ENCODE measurements at regions not wholly inside any gene's neighbourhood (a gene's known extent, or its start where the extent isn't known, plus 50 kb on each side); places are given as distances from the start of the nearest gene placed in this dataset.

DNA sequence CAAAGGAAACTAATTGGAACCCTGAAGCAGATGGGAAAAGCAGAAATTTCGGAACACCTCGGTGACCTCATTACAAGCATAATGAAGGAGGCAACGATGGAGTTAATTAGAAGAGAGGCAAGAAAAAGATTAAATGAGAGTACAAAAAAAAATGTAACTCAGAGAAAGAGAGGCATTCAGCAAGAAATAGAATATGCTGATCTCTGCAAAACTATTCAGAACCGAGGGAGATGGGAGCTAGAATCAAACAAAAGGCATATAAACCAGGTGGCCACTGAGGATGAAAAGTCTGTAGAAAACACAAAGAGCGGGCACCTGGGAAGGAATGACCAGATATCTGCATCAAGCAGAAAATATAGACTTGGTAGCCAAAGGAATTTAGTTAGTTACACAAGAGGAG lies 118.9 kb downstream of the CETN3 start:
- Histone ChIP-seq H3K56ac (replicated peaks; ENCODE audit: insufficient read length, low read depth, low read length) (no peak overlapping the region), H3K9ac (replicated peaks in 1 of 4; ENCODE audit: extremely low read depth in 1 of 4, low read depth in 3 of 4, low read length in 3 of 4) (no peak overlapping the region), H2BK15ac (ENCODE audit: low read length) (no peak overlapping the region), H3K4me1 (replicated peaks in 1 of 4; ENCODE audit: control insufficient read depth in 3 of 4, insufficient read depth in 4 of 4, low read length in 3 of 4) (no peaks in the 10 kb centered on the region), H3K18ac (ENCODE audit: extremely low read depth, low read length) (no peak overlapping the region), H3K14ac (ENCODE audit: insufficient read length) (no peak overlapping the region), H3K4ac (replicated peaks; ENCODE audit: insufficient read length, low read depth, low read length) (no peak overlapping the region), H3K36me3 (ENCODE audit: control insufficient read depth in 2 of 4, insufficient read depth in 4 of 4, low read length in 3 of 4) (no peaks in the 10 kb centered on the region), H3K79me1 (ENCODE audit: low read depth, low read length) (no peaks in the 10 kb centered on the region), H2AFZ (ENCODE audit: low read length) (no peak overlapping the region), H4K8ac (ENCODE audit: extremely low read depth, insufficient read depth, low read length) (no peak overlapping the region), H3K4me2 (ENCODE audit: insufficient read depth in 1 of 2, low read depth in 2 of 2, low read length in 2 of 2) (no peak overlapping the region), H2BK12ac (ENCODE audit: low read depth, low read length) (no peak overlapping the region), H3K23me2 (ENCODE audit: low read depth, low read length) (no peaks in the 10 kb centered on the region), H4K5ac (ENCODE audit: insufficient read length, low read depth, low read length) (no peak overlapping the region), H3K23ac (ENCODE audit: insufficient read length) (no peak overlapping the region), H3K27ac (ENCODE audit: low read depth, low read length) (no peak overlapping the region), H2BK20ac (ENCODE audit: low read length) (no peak overlapping the region), H3K4me3 (ENCODE audit: extremely low read depth in 1 of 4, insufficient read depth in 2 of 4, low read depth in 3 of 4, low read length in 4 of 4) (no peak overlapping the region), H3K27me3 (replicated peaks in 1 of 4; ENCODE audit: control insufficient read depth in 3 of 4, extremely low read depth in 1 of 4, insufficient read depth in 3 of 4, low read length in 3 of 4) (no peaks in the 10 kb centered on the region), H3K9me3 (ENCODE audit: insufficient read depth in 2 of 2, low read depth in 1 of 2, low read length in 1 of 2) (no peaks in the 10 kb centered on the region), H2BK120ac (replicated peaks; ENCODE audit: low read depth, low read length) (no peak overlapping the region), H2AK5ac (ENCODE audit: low read depth, low read length) (no peak overlapping the region), H3K79me2 (ENCODE audit: control insufficient read depth in 1 of 2, insufficient read depth in 2 of 2, low read length in 2 of 2) (no peaks in the 10 kb centered on the region), H2BK5ac (ENCODE audit: low read depth, low read length) (no peak overlapping the region), H4K20me1 (replicated peaks in 1 of 2; ENCODE audit: control insufficient read depth in 1 of 2, insufficient read depth in 2 of 2, low read length in 2 of 2) (no peaks in the 10 kb centered on the region), H4K91ac (replicated peaks; ENCODE audit: insufficient read length, low read length) (no peak overlapping the region)
- FAIRE-seq, result no peak
- CTCF ChIA-PET (ENCODE audit: partially characterized antibody), result interaction anchor here (1.0 to 1.7 kb wide), 5 partner anchors 12 to 77 kb away, joined by 3 to 6 read pairs (median 3); no protein-coding TSS in a partner anchor
- POLR2A ChIA-PET (ENCODE audit: partially characterized antibody), result interaction anchor here (0.7 kb wide), 1 partner anchor 9 kb away, joined by 3 read pairs; no protein-coding TSS in a partner anchor
- no peak for DNase-seq (ENCODE audit: low read depth in 1 of 2, low spot score in 2 of 2)
- 90% methylated on average over 5 of the region's 5 CpGs; no CpG with 5 or more reads in 1 of the 2 experiments for WGBS, 2 experiments (ENCODE audit: extremely low coverage in 1 of 2, insufficient coverage in 1 of 2, insufficient read length in 1 of 2, insufficient replicate concordance in 2 of 2, low coverage in 1 of 2, low lambda C conversion rate in 2 of 2, missing lambda C conversion rate in 1 of 2)
- TF ChIP-seq JUND (IDR thresholded peaks at IDR 0.05; ENCODE audit: low read length) (no peak), USF2 (IDR thresholded peaks at IDR 0.05; ENCODE audit: low read length) (no peak), SIX5 (IDR thresholded peaks at IDR 0.05; ENCODE audit: low read depth, low read length) (no peak), EGR1 (IDR thresholded peaks at IDR 0.05; ENCODE audit: borderline replicate concordance, low read depth, low read length) (no peak), POLR2A (IDR thresholded peaks at IDR 0.05; ENCODE audit: control extremely low read depth in 1 of 2, low read depth in 2 of 2, low read length in 2 of 2) (no peak), HDAC2 (IDR thresholded peaks at IDR 0.05; ENCODE audit: borderline replicate concordance in 1 of 2, low read depth in 2 of 2, low read length in 2 of 2) (no peak)
- TF ChIP-seq, protein P1, sequence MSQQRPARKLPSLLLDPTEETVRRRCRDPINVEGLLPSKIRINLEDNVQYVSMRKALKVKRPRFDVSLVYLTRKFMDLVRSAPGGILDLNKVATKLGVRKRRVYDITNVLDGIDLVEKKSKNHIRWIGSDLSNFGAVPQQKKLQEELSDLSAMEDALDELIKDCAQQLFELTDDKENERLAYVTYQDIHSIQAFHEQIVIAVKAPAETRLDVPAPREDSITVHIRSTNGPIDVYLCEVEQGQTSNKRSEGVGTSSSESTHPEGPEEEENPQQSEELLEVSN (IDR thresholded peaks at IDR 0.05), result no peak
